Adipocyte (in vitro differentiated cells): ENCODE measurements at regions not wholly inside any gene's neighbourhood (a gene's known extent, or its start where the extent isn't known, plus 50 kb on each side); places are given as distances from the start of the nearest gene placed in this dataset.

ENCODE experiments used
- DNase-seq: peaks from one replicate; pipeline ENCODE4 v3.0.0-alpha.2; 2015; ENCODE audit warnings: low read depth
- H3K27me3 ChIP-seq: replicated peaks from 2 replicates; pipeline ENCODE4 v1.7.0; 2013; ENCODE audit warnings: mild to moderate bottlenecking, low read length, moderate library complexity; ENCODE audit not compliant: control insufficient read depth, insufficient read depth
- H3K36me3 ChIP-seq: 2 replicates; pipeline ENCODE4 v1.7.0; 2013; ENCODE audit warnings: low read length, mild to moderate bottlenecking, moderate library complexity; ENCODE audit not compliant: control insufficient read depth, insufficient read depth, severe bottlenecking
- H3K4me1 ChIP-seq: 2 replicates; pipeline ENCODE4 v1.7.0; 2013; ENCODE audit warnings: mild to moderate bottlenecking, low read length, moderate library complexity; ENCODE audit not compliant: control insufficient read depth, insufficient read depth
- H3K4me3 ChIP-seq: 2 replicates; pipeline ENCODE4 v1.7.0; 2013; ENCODE audit warnings: mild to moderate bottlenecking, low read length, moderate library complexity
- H3K9ac ChIP-seq: 2 replicates; pipeline ENCODE4 v1.7.0; 2013; ENCODE audit warnings: mild to moderate bottlenecking, low read length, moderate library complexity
- H3K9me3 ChIP-seq: 2 replicates; pipeline ENCODE4 v1.7.0; 2013; ENCODE audit warnings: mild to moderate bottlenecking, low read length, moderate library complexity; ENCODE audit not compliant: control insufficient read depth

- peak overlapping the region; percentile 27 for H3K9ac ChIP-seq
- no peak overlapping the region for H3K4me3 ChIP-seq
Observed at GRCh38 chr6:21310568-21311140, 282.9 kb upstream of the SOX4 start.

GRCh38 chr6:21312118-21312517 lies 281.4 kb upstream of the SOX4 start:
- Histone ChIP-seq H3K27me3 (no peaks in the 10 kb centered on the region), H3K36me3 (no peaks in the 10 kb centered on the region), H3K9me3 (no peaks in the 10 kb centered on the region), H3K4me3 (no peak overlapping the region), H3K9ac (no peak overlapping the region), H3K4me1 (peaks cover 12% of the 10 kb centered on the region)
- DNase-seq, result no peak

More at GRCh38 chr6:21310568-21311140, 282.9 kb upstream of the SOX4 start:
- DNase-seq, result no peak
- Histone ChIP-seq H3K27me3 (no peaks in the 10 kb centered on the region), H3K36me3 (no peaks in the 10 kb centered on the region), H3K4me1 (peaks cover 24% of the 10 kb centered on the region), H3K9me3 (no peaks in the 10 kb centered on the region)

- H3K4me3 ChIP-seq, result no peak overlapping the region
- H3K27me3 ChIP-seq, result no peaks in the 10 kb centered on the region
- no peak for DNase-seq
- no peaks in the 10 kb centered on the region for H3K4me1 ChIP-seq
- H3K36me3 ChIP-seq, result no peaks in the 10 kb centered on the region
- H3K9ac ChIP-seq, result no peak overlapping the region
- no peaks in the 10 kb centered on the region for H3K9me3 ChIP-seq
Observed at GRCh38 chr6:21317642-21318041, 275.9 kb upstream of the SOX4 start.

GRCh38 chr6:21321076-21321475 lies 272.5 kb upstream of the SOX4 start:
- H3K4me1 ChIP-seq, result no peaks in the 10 kb centered on the region
- no peaks in the 10 kb centered on the region for H3K9me3 ChIP-seq
- no peak for DNase-seq
- H3K36me3 ChIP-seq, result no peaks in the 10 kb centered on the region
- no peak overlapping the region for H3K9ac ChIP-seq
- no peak overlapping the region for H3K4me3 ChIP-seq
- no peaks in the 10 kb centered on the region for H3K27me3 ChIP-seq

- no peak for DNase-seq
- Histone ChIP-seq H3K9me3 (no peaks in the 10 kb centered on the region), H3K27me3 (no peaks in the 10 kb centered on the region), H3K9ac (no peak overlapping the region), H3K4me1 (no peaks in the 10 kb centered on the region), H3K36me3 (no peaks in the 10 kb centered on the region), H3K4me3 (no peak overlapping the region)
Observed at GRCh38 chr6:21321531-21321930, 272.0 kb upstream of the SOX4 start.

- Histone ChIP-seq H3K4me1 (no peaks in the 10 kb centered on the region), H3K36me3 (no peaks in the 10 kb centered on the region), H3K9me3 (no peaks in the 10 kb centered on the region), H3K27me3 (no peaks in the 10 kb centered on the region), H3K4me3 (no peak overlapping the region), H3K9ac (no peak overlapping the region)
- DNase-seq, result no peak
Observed at GRCh38 chr6:21323577-21323976, 270.0 kb upstream of the SOX4 start.

GRCh38 chr6:21325201-21325856 lies 268.2 kb upstream of the SOX4 start:
- H3K4me1 ChIP-seq, result no peaks in the 10 kb centered on the region
- H3K36me3 ChIP-seq, result no peaks in the 10 kb centered on the region
- H3K9me3 ChIP-seq, result no peaks in the 10 kb centered on the region
- H3K9ac ChIP-seq, result no peak overlapping the region
- no peak overlapping the region for H3K4me3 ChIP-seq
- DNase-seq, result no peak
- H3K27me3 ChIP-seq, result no peaks in the 10 kb centered on the region

- no peaks in the 10 kb centered on the region for H3K27me3 ChIP-seq
- peaks cover 3% of the 10 kb centered on the region for H3K4me1 ChIP-seq
- H3K36me3 ChIP-seq, result no peaks in the 10 kb centered on the region
- DNase-seq, result no peak
- no peaks in the 10 kb centered on the region for H3K9me3 ChIP-seq
- no peak overlapping the region for H3K4me3 ChIP-seq
- H3K9ac ChIP-seq, result no peak overlapping the region
Observed at GRCh38 chr6:21327326-21328112, 266.0 kb upstream of the SOX4 start.

GRCh38 chr6:21331235-21331634 lies 262.3 kb upstream of the SOX4 start:
- Histone ChIP-seq H3K9ac (no peak overlapping the region), H3K9me3 (no peaks in the 10 kb centered on the region), H3K4me3 (no peak overlapping the region), H3K36me3 (no peaks in the 10 kb centered on the region), H3K4me1 (peaks cover 3% of the 10 kb centered on the region), H3K27me3 (no peaks in the 10 kb centered on the region)
- no peak for DNase-seq

GRCh38 chr6:21332077-21332476 lies 261.5 kb upstream of the SOX4 start:
- peaks cover 5% of the 10 kb centered on the region for H3K9me3 ChIP-seq
- H3K4me1 ChIP-seq, result peaks cover 3% of the 10 kb centered on the region
- H3K9ac ChIP-seq, result no peak overlapping the region
- H3K4me3 ChIP-seq, result no peak overlapping the region
- no peaks in the 10 kb centered on the region for H3K36me3 ChIP-seq
- H3K27me3 ChIP-seq, result no peaks in the 10 kb centered on the region
- DNase-seq, result no peak

- Histone ChIP-seq H3K4me3 (no peak overlapping the region), H3K27me3 (no peaks in the 10 kb centered on the region), H3K36me3 (no peaks in the 10 kb centered on the region), H3K9me3 (peaks cover 5% of the 10 kb centered on the region), H3K4me1 (peaks cover 3% of the 10 kb centered on the region), H3K9ac (no peak overlapping the region)
- DNase-seq, result no peak
Observed at GRCh38 chr6:21332660-21333059, 260.9 kb upstream of the SOX4 start.
